NOMO-1 (cell line): ENCODE measurements at regions not wholly inside any gene's neighbourhood (a gene's known extent, or its start where the extent isn't known, plus 50 kb on each side); places are given as distances from the start of the nearest gene placed in this dataset.

Source experiments
- DNase-seq, 2 experiments: peaks; one replicate each; lab custom pipeline; 2025; ENCODE audit not compliant: unreplicated experiment in 2 of 2; lab: John Stamatoyannopoulos, UW

DNA sequence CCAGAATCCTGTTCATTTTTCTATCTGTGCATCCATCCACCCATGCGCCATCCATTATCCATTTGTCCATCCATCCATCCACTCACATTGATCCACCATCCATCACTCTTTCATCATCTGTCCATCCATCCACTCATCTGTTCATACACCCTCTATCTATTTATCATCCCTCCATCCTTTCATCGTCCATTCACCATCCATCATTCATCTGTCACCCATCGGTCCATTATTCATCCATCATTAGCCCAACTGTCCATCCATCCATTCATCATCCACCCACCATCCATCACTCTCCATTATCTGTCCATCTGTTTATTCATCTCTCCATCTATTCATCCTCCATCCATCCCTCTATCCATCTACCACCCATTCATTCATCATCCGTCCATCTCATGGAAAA, 125.7 kb upstream of the TMPRSS2 start:
- DNase-seq, result no peak

GRCh38 chr21:41632748-41633475, 125.0 kb upstream of the TMPRSS2 start:
- no peak for DNase-seq

DNA sequence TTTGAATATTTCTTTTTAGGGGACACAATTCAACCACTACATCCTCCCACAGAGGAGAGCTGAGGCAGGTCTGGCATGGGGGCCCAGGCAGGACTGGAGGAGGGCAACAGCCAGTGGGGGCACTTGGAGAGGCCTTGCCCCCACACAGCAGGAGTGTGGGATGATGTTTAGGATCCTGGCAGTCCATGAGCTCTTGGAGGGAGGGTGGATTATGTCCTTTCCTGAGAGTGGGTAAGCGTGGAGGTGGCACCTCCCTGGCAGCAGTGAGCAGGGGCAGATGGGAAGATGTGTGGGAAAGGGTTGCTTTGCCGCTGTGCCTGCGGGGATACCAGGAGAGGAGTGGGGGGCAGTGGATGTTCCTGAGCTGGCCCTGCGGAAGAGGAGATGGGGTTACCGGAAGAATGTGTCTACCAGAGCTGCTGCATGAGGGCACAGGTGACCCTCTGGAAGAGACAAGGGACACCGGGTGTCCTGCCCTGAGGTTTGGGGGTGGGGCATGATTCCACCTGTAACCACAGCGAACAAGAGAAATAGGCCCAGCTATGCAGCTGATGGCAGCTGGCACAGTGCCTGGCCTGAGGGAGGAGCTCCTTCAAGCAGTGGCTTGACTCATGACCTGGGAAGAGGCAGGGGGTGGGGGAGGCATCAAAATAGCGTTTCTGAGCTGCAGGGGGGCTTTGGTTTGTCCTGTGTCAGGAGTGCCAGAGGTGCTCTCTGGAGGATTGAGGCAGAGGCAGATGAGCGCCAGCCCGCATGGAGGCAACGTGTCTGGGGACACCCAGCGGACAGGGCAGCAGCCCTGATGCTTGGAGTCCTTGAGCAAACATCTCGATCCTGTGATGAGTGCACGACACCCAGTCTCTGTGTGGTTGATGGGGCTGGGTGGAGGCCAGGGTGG, 123.9 kb upstream of the TMPRSS2 start:
- DNase-seq, result no peak

- no peak for DNase-seq
Measured at GRCh38 chr21:41630917-41631316, 123.0 kb upstream of the TMPRSS2 start.

DNA sequence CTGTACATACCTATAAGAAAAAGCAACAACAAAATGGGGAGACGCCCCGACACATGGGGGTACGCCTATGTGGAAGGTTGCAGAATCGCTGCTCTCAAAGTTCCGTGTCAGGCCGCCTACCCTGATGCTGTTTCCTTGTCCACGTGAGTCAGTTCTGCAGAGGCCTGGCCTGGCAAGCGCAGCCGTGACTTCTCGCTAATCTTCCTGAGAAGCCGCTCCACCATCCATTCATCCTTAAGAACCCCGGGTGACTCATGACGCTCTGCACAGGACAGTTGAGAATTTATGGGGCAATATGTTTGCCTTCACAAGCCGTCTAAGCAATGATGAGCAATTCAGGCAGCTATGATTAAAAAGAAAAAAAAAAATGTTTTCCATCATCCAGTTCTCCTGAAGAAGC, 122.3 kb upstream of the TMPRSS2 start:
- no peak for DNase-seq

GRCh38 chr21:41628256-41628655, 120.3 kb upstream of the TMPRSS2 start:
- no peak for DNase-seq

- DNase-seq, result no peak
Measured at GRCh38 chr21:41627428-41627827, 119.5 kb upstream of the TMPRSS2 start.

- no peak for DNase-seq
Measured at GRCh38 chr21:41626021-41626420, 118.1 kb upstream of the TMPRSS2 start.

DNA sequence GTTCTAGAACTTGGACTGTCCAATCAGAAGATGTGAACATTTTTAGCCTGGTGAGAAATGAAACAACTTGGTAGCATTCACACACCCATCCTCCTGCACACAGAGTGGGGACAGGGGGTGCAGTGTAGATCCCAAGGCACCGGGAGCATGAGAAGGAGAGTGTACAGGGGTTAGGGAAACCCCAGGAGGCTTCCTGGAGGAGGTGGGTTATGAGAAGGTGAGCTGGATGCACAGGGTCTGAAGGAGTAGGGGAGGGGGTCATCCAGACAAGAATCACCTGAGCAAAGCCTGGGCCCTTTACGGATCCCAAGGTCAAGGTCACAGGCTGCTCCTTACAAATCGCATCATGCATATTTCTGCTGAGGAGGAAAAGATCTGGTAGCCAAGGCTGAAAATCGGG, 117.5 kb upstream of the TMPRSS2 start:
- DNase-seq, result no peak

DNA sequence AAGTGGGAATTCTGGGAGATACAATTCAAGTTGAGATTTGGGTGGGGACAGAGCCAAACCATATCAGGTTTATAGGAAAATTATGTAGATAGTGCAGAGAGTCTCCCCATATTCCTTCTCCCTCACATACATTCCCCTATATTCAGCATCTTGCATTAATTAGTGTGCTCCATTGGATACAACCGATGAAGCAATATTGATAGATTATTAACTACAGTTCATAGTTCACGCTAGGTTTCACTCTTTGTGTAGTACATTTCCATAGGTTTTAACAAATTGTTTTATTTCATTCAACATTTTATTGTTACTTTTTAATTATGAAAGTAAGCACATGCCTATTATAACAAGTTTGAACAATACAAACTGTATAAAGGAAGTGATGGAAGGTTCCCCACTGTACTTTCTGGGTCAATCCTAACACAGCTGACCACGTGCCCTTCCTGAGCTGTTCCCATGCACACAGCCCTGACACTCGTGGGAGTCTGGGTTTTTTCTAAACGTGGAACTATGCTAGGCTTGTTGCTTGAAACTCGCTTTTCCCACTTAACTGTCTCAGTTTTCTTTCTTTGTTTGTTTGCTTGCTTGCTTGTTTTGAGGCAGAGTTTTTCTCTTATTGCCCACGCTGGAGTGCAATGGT, 116.8 kb upstream of the TMPRSS2 start:
- DNase-seq, result no peak

GRCh38 chr21:41623945-41624344, 116.0 kb upstream of the TMPRSS2 start:
- DNase-seq, result no peak

GRCh38 chr21:41622831-41623548, 115.0 kb upstream of the TMPRSS2 start:
- DNase-seq, result no peak

- no peak for DNase-seq
Measured at GRCh38 chr21:41622201-41622600, 114.2 kb upstream of the TMPRSS2 start.

- no peak for DNase-seq
Measured at GRCh38 chr21:41621513-41621912, 113.6 kb upstream of the TMPRSS2 start.

DNA sequence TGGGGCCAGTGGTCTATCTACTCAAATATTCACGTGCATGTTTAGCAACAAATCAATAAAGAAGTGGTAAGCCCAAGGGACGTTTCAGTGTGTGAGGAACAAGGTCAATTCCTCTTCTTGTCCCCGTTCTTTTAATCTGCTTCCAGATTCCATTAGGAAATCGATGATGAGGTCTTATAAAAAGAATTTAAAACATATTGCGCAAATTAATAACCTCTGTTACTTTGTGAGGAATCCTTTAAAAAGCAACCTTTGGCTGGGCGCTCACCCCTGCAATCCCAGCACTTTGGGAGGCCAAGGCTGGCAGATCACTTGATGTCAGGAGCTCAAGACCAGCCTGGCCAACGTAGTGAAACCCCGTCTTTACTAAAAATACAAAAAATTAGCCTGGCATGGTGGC, 113.0 kb upstream of the TMPRSS2 start:
- DNase-seq, result no peak

GRCh38 chr21:41620541-41620940, 112.6 kb upstream of the TMPRSS2 start:
- DNase-seq, result no peak

DNA sequence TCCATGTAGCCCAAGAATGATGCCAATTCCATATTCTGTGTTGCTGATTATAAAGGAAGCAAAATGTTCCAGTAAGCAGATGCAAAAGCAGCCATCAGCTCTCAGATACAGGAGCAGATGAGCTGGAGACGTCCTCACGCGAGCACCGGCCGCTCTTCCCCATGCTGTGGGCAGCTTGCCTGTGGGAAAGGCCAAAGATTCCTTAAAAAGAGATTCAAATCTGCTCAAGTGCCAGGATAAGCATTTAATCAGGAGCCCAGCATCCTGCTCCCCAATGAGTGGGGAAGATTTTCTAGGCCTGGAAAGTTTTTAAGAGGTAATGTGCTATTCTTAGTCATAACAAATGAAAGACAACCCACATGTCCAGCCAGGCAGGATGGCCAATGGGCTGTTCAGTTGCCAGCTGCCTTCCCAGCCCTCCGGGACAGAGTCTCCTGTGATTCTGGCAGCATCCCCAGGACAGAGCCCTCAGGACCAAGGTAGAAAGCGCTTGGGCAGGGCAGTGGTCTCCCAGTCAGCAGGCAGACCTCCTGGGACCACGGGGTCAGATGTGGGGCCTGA, 108.2 kb upstream of the TMPRSS2 start:
- no peak for DNase-seq

DNA sequence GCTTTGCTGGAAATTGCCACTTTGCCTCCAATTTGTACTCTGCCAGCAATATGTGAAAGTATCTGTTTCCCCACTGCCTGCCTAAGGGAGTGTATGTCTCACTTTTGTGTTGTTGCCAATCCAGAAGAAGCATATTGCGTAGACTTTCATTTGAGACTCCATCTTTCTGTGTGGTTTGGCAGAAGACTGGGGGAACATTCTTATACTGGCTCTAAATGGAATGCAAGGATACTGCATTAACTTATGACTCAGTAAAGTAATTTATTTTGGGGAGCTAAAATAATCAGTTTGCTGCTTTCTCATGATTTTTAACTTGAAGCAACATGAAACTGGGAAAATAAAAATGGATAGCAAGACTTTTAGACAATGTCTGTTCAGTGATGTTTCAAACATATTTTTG, 107.7 kb upstream of the TMPRSS2 start:
- DNase-seq, result no peak

DNA sequence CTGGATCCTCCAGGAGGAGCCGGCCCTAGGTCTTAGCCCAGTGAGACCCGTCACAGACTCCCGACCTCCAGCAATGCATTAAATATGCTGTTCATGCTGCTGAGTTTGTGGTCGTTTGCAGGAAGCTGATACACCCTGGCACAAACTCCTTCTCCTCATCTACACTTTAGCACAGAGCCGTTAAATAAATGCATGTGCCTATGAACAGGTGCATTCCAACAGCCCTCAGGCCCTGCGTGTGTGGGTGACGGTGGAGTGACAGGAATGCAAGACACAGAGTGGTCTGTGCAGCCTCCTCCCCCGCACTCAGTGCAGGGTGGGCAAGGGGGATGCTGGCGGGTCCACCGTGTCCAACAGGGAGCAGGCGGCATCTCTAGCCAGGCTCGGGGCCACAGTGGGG, 106.6 kb upstream of the TMPRSS2 start:
- DNase-seq, result no peak

- no peak for DNase-seq
Measured at GRCh38 chr21:41613533-41613909, 105.6 kb upstream of the TMPRSS2 start.
